BJ (cell line): ENCODE measurements at regions not wholly inside any gene's neighbourhood (a gene's known extent, or its start where the extent isn't known, plus 50 kb on each side); places are given as distances from the start of the nearest gene placed in this dataset.
"Not testable (repeated sequence)": the region's sequence is repeated elsewhere in the genome, so short reads cannot be mapped to it uniquely, and the experiment has no call there.

Experiments
- CTCF ChIA-PET: fragments of 350-600 bp; formaldehyde crosslinking; extraction: SDS; loops from one replicate; lab custom pipeline; 2021; ENCODE audit warnings: antibody characterized with exemption, inconsistent platforms; lab: Yijun Ruan, JAX
- POLR2A ChIA-PET: fragments of 300-600 bp; sonication (Branson Sonifier 250); formaldehyde crosslinking; extraction: SDS; loops from one replicate; lab custom pipeline; 2021; ENCODE audit warnings: antibody characterized with exemption; lab: Charles Lee
- DNase-seq: peaks from one replicate; pipeline ENCODE4 v3.0.0-alpha.2; 2011; ENCODE audit warnings: low read depth
- H3K27me3 ChIP-seq: 2 replicates; pipeline ENCODE4 v1.6.0; 2011; ENCODE audit warnings: low read length; ENCODE audit not compliant: control insufficient read depth, insufficient read depth
- H3K36me3 ChIP-seq: 2 replicates; pipeline ENCODE4 v1.5.1; 2011; ENCODE audit warnings: low read length; ENCODE audit not compliant: control insufficient read depth, insufficient read depth
- H3K4me3 ChIP-seq: 2 replicates; pipeline ENCODE4 v1.5.1; 2011; ENCODE audit warnings: low read depth, mild to moderate bottlenecking, control low read depth, low read length
- CTCF ChIP-seq: IDR thresholded peaks from 2 replicates; pipeline ENCODE4 v1.5.1; 2011; ENCODE audit warnings: low read depth, mild to moderate bottlenecking, control low read depth, inconsistent platforms, low read length, moderate library complexity; ENCODE audit not compliant: insufficient read depth

DNA sequence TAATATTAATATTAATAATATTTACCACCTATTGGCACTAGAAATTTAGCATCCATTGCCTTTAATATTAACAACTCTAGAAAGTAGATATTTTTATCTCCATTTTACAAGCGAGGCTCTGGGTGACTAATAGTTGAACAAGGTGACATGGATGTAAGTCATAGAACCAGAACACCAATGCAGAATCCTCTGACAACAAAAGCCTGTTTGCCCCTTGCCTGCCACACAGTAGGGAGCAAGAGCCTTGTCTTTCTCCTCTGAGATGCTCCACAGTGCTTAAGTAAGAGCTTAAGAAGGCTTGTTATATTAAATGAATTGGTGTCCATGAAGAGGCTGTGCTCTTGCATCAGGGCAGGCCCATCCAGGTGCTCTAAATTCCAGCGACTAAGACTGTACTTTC lies 51.2 kb upstream of the LBX1 start:
- ChIA-PET POLR2A (no interaction called here), CTCF (interaction anchor here (1.1 kb wide), 1 partner anchor 18 kb away, joined by 3 read pairs; no protein-coding TSS in a partner anchor)
- DNase-seq = no peak
- Histone ChIP-seq H3K27me3 (peaks cover 31% of the 10 kb centered on the region), H3K4me3 (no peak overlapping the region), H3K36me3 (no peaks in the 10 kb centered on the region)
- no peak for TF ChIP-seq CTCF

GRCh38 chr10:101280921-101281320 lies 51.7 kb upstream of the LBX1 start:
- H3K36me3 ChIP-seq, CTCF ChIA-PET, POLR2A ChIA-PET: not testable (repeated sequence)

DNA sequence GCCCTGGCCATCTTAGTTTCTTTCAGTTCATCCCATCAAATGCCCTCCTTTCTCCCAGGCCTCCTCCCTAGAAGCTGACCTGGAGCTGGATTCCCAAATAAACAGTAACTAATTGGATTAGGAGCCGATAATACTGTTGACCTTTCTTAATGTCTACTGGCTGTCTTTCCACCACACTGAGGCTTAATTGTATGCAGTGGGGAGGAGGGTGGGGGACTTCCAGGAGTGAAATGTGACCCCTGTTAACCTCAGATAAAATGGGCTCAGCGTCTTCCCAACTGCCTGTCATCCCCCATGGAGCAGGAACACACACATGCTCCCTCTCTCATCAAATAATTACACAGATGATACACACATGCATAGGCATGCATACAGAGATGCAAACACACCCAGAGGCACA lies 53.7 kb upstream of the LBX1 start:
- no peak for TF ChIP-seq CTCF
- DNase-seq = no peak
- CTCF ChIA-PET = interaction anchor here (1.3 to 1.5 kb wide), 3 partner anchors 9 to 15 kb away, joined by 5 to 7 read pairs (median 6); no protein-coding TSS in a partner anchor
- Histone ChIP-seq H3K4me3 (no peak overlapping the region), H3K36me3 (no peaks in the 10 kb centered on the region), H3K27me3 (peaks cover 36% of the 10 kb centered on the region)
- POLR2A ChIA-PET = no interaction called here

More at GRCh38 chr10:101280921-101281320, 51.7 kb upstream of the LBX1 start:
- H3K4me3 ChIP-seq, DNase-seq: not testable (repeated sequence)
- H3K27me3 ChIP-seq = peaks cover 33% of the 10 kb centered on the region

- ChIA-PET POLR2A (no interaction called here), CTCF (interaction anchor here (1.0 to 1.4 kb wide), 2 partner anchors 11 to 70 kb away, joined by 3 to 5 read pairs; no protein-coding TSS in a partner anchor)
- Histone ChIP-seq H3K36me3 (no peaks in the 10 kb centered on the region), H3K4me3 (no peak overlapping the region), H3K27me3 (peaks cover 42% of the 10 kb centered on the region)
- no peak for DNase-seq
- TF ChIP-seq CTCF = no peak
These were observed 54.5 kb upstream of the LBX1 start for GRCh38 chr10:101283762-101284100.

- peaks cover 42% of the 10 kb centered on the region for H3K27me3 ChIP-seq
- POLR2A ChIA-PET = no interaction called here
- DNase-seq = no peak
- no peak for TF ChIP-seq CTCF
- H3K36me3 ChIP-seq = no peaks in the 10 kb centered on the region
- no peak overlapping the region for H3K4me3 ChIP-seq
- CTCF ChIA-PET = interaction anchor here (1.0 to 1.4 kb wide), 2 partner anchors 12 to 71 kb away, joined by 3 to 5 read pairs; no protein-coding TSS in a partner anchor
These were observed 55.0 kb upstream of the LBX1 start for GRCh38 chr10:101284101-101284743.
